LNCaP clone FGC (cell line): ENCODE measurements at regions not wholly inside any gene's neighbourhood (a gene's known extent, or its start where the extent isn't known, plus 50 kb on each side); places are given as distances from the start of the nearest gene placed in this dataset.

Experiments used
- DNase-seq: peaks from one replicate; pipeline ENCODE4 v3.0.0-alpha.2; 2011; ENCODE audit warnings: low read depth
- H3K4me3 ChIP-seq: 2 replicates; pipeline ENCODE4 v1.5.1; 2011; ENCODE audit warnings: mild to moderate bottlenecking, low read depth, low read length, control low read depth
- TF ChIP-seq, protein P1 (sequence below): IDR thresholded peaks from 2 replicates; pipeline ENCODE4 v1.5.1; 2012; ENCODE audit warnings: mild to moderate bottlenecking; ENCODE audit not compliant: control insufficient read depth, insufficient read depth; ENCODE audit errors: extremely low read depth

DNA sequence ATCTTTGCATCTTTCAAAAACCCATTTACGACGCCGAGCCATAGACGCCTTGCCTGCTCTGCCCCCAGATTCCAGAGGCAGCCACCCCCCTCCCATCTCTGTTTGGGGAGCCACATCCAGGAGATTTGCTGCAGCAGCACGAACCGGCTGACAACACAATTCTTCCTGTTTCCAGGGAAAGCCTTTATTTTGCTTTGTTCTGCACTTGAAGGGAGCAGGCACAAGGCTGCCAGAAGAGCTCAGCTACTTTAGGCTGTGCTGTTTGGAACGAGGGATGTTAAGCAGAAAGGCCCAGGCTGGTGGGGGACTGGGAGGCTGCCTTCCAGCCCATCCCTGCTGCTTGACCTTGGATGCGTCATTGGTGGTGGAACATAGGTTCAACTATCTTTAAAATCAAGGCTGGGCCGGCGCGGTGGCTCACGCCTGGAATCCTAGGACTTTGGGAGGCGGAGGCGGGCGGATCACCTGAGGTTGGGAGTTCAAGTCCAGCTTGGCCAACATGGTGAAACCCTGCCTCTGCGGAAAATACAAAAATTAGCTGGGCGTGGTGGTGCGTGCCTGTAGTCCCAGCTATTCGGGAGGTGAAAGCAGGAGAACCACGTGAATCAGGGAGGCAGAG lies 243.9 kb downstream of the MIAT start:
- DNase-seq: no peak
- no peak overlapping the region for H3K4me3 ChIP-seq
- TF ChIP-seq, protein P1, sequence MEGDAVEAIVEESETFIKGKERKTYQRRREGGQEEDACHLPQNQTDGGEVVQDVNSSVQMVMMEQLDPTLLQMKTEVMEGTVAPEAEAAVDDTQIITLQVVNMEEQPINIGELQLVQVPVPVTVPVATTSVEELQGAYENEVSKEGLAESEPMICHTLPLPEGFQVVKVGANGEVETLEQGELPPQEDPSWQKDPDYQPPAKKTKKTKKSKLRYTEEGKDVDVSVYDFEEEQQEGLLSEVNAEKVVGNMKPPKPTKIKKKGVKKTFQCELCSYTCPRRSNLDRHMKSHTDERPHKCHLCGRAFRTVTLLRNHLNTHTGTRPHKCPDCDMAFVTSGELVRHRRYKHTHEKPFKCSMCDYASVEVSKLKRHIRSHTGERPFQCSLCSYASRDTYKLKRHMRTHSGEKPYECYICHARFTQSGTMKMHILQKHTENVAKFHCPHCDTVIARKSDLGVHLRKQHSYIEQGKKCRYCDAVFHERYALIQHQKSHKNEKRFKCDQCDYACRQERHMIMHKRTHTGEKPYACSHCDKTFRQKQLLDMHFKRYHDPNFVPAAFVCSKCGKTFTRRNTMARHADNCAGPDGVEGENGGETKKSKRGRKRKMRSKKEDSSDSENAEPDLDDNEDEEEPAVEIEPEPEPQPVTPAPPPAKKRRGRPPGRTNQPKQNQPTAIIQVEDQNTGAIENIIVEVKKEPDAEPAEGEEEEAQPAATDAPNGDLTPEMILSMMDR: no peak

DNA sequence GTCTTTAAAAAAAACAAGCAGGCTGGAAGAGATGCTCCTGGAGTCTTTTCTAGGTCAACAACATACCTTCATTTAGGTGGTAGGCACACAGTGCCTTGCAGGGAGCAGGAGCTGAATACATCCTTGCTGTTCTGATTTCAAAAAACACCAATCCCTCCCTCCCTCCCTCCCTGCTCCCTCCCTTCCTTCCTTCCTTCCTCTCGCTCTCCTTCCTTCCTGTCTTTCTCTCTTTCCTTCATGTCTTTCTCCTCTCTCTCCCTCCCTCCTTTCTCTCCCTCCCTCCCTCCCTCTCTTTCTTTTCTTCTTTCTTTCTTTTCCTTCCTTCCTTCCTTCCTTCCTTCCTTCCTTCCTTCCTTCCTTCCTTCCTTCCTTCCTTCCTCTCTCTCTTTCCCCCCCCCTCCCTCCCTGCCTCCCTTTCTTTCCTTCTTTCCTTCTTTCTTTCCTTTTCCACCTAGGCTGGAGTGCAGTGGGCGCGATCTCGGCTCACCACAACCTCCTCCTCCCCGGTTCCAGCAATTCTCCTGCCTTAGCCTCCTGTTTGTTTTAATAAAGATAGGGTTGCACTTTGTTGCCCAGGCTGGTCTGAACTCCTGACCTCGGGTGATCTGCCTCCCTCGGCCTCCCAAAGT lies 245.1 kb downstream of the MIAT start:
- no peak overlapping the region for H3K4me3 ChIP-seq
- TF ChIP-seq, protein P1: no peak
- DNase-seq: no peak

DNA sequence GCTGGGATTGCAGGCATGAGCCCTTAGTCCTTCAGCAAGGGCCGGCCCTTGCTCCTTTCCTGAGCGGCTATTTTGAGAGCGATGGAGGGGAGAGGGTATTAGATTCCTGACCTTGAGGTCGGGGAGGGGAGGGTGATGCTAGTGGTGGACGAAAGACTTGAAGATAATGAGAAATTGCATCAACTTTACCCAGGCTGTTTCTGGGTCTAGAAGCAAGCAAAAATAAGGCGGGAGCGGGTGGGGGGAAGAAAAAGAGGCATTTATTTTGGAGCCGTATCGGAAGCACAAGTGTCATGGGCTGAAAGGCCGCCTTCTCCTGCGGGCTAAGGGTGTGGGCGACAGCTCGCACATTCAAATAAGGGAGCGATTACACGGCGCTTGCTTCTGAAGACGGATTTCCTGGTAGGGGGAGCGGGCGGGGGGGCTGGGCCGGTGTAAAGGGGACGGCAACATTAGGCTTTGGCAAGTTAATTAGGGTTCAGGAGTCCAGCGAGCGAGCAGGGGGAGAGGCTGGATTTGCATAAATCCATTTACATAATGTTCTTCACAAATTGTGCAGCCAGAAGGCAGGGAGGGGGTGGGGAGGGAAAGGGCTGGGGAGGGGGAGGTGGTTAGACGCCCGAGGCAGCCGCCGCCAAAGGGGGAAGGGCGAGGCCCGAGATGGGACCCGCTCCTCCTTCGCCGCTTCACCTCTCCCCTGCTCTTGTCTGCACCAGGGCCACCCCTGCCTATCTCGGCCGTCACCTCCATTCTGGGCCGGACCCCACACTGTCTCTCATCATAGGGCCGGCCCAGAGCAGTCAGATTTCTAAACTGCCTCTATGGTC lies 245.9 kb downstream of the MIAT start:
- DNase-seq: no peak
- no peak overlapping the region for H3K4me3 ChIP-seq
- TF ChIP-seq, protein P1: no peak

DNA sequence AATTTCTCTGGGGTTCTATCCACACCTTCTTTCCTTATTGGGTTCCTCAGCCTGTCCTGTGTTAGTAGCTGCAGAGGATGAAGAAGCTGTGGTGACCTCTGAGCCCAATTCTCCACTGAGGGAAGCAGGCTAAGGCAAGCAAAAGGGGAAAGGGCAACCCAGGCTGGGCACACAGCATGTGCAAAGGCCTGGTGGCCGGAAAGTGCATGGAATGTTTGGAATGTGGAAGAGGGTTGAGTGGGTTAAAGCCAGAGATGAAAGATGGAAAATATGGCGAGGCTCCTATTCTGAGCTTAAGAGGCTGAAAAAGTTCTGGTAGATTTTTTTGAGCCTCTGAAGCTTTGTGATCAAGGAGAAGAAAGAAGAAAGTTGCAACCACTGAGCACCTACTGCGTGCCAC lies 247.1 kb downstream of the MIAT start:
- TF ChIP-seq, protein P1: no peak
- DNase-seq: no peak
- H3K4me3 ChIP-seq: no peak overlapping the region

DNA sequence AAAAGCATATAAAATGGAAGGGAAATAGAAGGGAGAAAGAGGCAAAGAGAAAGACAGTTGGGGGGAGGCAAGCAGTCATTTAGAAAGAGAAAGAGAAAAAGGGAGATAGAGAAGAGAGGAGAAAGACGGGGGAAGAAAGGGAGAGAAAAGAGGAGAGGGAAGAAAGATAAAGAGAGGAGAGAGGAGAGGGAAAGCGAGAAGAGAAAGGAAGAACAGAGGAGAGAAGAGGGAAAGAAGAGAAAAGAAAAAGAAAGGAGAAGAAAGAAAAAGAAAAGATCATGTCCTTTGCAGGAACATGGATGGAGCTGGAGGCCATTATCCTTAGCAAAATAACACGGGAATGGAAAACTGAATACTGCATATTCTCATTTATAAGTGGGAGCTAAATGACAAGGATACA lies 247.7 kb downstream of the MIAT start:
- TF ChIP-seq, protein P1: no peak
- H3K4me3 ChIP-seq: no peak overlapping the region
- DNase-seq: no peak

DNA sequence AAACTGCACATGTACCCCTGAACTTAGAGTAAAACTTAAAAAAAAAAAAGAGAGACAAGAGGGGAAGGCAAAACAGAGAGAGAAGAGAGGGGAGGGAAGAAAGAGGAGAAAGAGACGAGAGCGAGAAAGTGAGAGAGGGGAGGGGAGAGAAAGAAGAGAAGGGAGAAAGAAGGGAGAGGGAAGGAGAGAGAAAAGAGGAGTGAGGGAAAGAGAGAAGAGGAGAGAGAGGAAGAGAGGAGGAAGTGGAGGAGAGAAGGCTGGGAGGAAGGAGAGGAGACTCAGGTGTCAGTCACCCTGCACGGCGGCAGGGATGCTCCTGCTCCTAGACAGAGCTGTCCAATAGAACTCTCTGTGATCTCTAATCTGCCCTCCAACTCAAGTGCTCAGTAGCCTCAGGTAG lies 248.3 kb downstream of the MIAT start:
- no peak for DNase-seq
- TF ChIP-seq, protein P1: no peak
- no peak overlapping the region for H3K4me3 ChIP-seq
